Liver (tissue), 7 donors: ENCODE measurements at regions not wholly inside any gene's neighbourhood (a gene's known extent, or its start where the extent isn't known, plus 50 kb on each side); places are given as distances from the start of the nearest gene placed in this dataset.

Experiments
- DNase-seq: peaks from one replicate; pipeline ENCODE4 v3.0.0-alpha.2; 2017; ENCODE audit warnings: low spot score
- H3K27ac ChIP-seq, 2 donors: one replicate each; pipeline ENCODE4 v1.7.0; 2013; ENCODE audit warnings: inconsistent platforms in 2 of 2, low read length in 2 of 2, control low read depth in 1 of 2, low read depth in 1 of 2, mild to moderate bottlenecking in 1 of 2
- H3K27me3 ChIP-seq, 4 donors: one replicate each; pipeline versions ENCODE4 v1.6.1 to v1.7.0; 2013; ENCODE audit warnings: low read length in 3 of 4, inconsistent platforms in 1 of 4, mild to moderate bottlenecking in 1 of 4, moderate library complexity in 1 of 4; ENCODE audit not compliant: control insufficient read depth in 4 of 4, insufficient read depth in 4 of 4
- H3K36me3 ChIP-seq, 4 donors: one replicate each; pipeline versions ENCODE4 v1.6.1 to v1.7.0; 2013; ENCODE audit warnings: low read length in 3 of 4, mild to moderate bottlenecking in 3 of 4, low read depth in 1 of 4, moderate library complexity in 1 of 4; ENCODE audit not compliant: control insufficient read depth in 4 of 4, insufficient read depth in 3 of 4
- H3K4me1 ChIP-seq, 4 donors: one replicate each; pipeline versions ENCODE4 v1.6.1 to v1.7.0; 2013; ENCODE audit warnings: low read length in 3 of 4, mild to moderate bottlenecking in 3 of 4, moderate library complexity in 1 of 4; ENCODE audit not compliant: control insufficient read depth in 4 of 4, insufficient read depth in 4 of 4
- H3K4me3 ChIP-seq, 3 donors: one replicate each; pipeline versions ENCODE4 v1.6.1 to v1.7.0; 2013; ENCODE audit warnings: low read length in 3 of 3, control low read depth in 1 of 3, low read depth in 1 of 3, mild to moderate bottlenecking in 1 of 3
- H3K9ac ChIP-seq, 2 donors: one replicate each; pipeline ENCODE4 v1.7.0; 2013; ENCODE audit warnings: low read length in 2 of 2, mild to moderate bottlenecking in 2 of 2, moderate library complexity in 2 of 2, control low read depth in 1 of 2, low read depth in 1 of 2
- H3K9me3 ChIP-seq, 4 donors: one replicate each; pipeline versions ENCODE4 v1.6.1 to v1.7.0; 2013; ENCODE audit warnings: low read length in 3 of 4; ENCODE audit not compliant: control insufficient read depth in 4 of 4
- FOXA1 ChIP-seq: IDR thresholded peaks from 2 replicates; pipeline ENCODE4 v1.6.1; 2016; ENCODE audit warnings: antibody characterized with exemption
- FOXA2 ChIP-seq: IDR thresholded peaks from 2 replicates; pipeline ENCODE4 v1.6.1; 2016; ENCODE audit warnings: antibody characterized with exemption
- JUND ChIP-seq, 2 donors: IDR thresholded peaks; 2 replicates each; pipeline ENCODE4 v1.6.1; 2016; ENCODE audit warnings: antibody characterized with exemption in 2 of 2
- NR2F2 ChIP-seq: IDR thresholded peaks from 2 replicates; pipeline ENCODE4 v1.6.1; 2016; ENCODE audit warnings: antibody characterized with exemption
- RAD21 ChIP-seq, 2 donors: IDR thresholded peaks; 2 replicates each; pipeline ENCODE4 v1.6.1; 2016; ENCODE audit warnings: antibody characterized with exemption in 2 of 2, mild to moderate bottlenecking in 2 of 2
- RXRA ChIP-seq, 2 donors: IDR thresholded peaks; 2 replicates each; pipeline ENCODE4 v1.6.1; 2017 to 2018; ENCODE audit warnings: antibody characterized with exemption in 2 of 2, mild to moderate bottlenecking in 1 of 2
- YY1 ChIP-seq: IDR thresholded peaks from 2 replicates; pipeline ENCODE4 v1.6.1; 2016; ENCODE audit warnings: antibody characterized with exemption, mild to moderate bottlenecking
- WGBS: extraction: QIAGEN DNeasy Blood & Tissue Kit; methylation state at CpG from one replicate; pipeline ENCODE4 v1.1.7; 2013; 5-methylcytosine and 5-hydroxymethylcytosine counted together
- TF ChIP-seq, protein P1 (sequence below): IDR thresholded peaks from 2 replicates; pipeline ENCODE4 v1.6.1; 2016; ENCODE audit warnings: antibody characterized with exemption
- TF ChIP-seq, protein P2 (sequence below): IDR thresholded peaks from 2 replicates; pipeline ENCODE4 v1.6.1; 2016; ENCODE audit warnings: antibody characterized with exemption
- TF ChIP-seq, protein P3 (sequence below): IDR thresholded peaks from 2 replicates; pipeline ENCODE4 v1.6.1; 2016; ENCODE audit warnings: antibody characterized with exemption, mild to moderate bottlenecking
- donor health status: healthy.
- donor health status: healthy.
- donor health status: healthy.
- donor health status: healthy.

GRCh38 chr9:79480639-79481038, 91.1 kb upstream of the TLE4 start:
- H3K4me3 ChIP-seq: no peak overlapping the region
- H3K36me3 ChIP-seq: no peaks in the 10 kb centered on the region
- DNase-seq: no peak
- no peaks in the 10 kb centered on the region for H3K4me1 ChIP-seq
- H3K27ac ChIP-seq: no peak overlapping the region
- 82% methylated on average over 4 of the region's 4 CpGs for WGBS
- TF ChIP-seq, protein P1, sequence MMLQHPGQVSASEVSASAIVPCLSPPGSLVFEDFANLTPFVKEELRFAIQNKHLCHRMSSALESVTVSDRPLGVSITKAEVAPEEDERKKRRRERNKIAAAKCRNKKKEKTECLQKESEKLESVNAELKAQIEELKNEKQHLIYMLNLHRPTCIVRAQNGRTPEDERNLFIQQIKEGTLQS: no peak
- no peak for TF ChIP-seq YY1
- TF ChIP-seq FOXA1: no peak
- TF ChIP-seq RXRA (IDR thresholded peaks at IDR 0.05): no peak
- TF ChIP-seq, protein P2, sequence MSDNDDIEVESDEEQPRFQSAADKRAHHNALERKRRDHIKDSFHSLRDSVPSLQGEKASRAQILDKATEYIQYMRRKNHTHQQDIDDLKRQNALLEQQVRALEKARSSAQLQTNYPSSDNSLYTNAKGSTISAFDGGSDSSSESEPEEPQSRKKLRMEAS: no peak
- no peak for TF ChIP-seq NR2F2
- TF ChIP-seq FOXA2: no peak
- no peak for TF ChIP-seq JUND (IDR thresholded peaks at IDR 0.05)
- H3K9me3 ChIP-seq: no peaks in the 10 kb centered on the region
- H3K27me3 ChIP-seq: peaks cover 0 to 2% (median 0%) of the 10 kb centered on the region in 4 donors
- no peak overlapping the region for H3K9ac ChIP-seq

GRCh38 chr9:79481846-79482477, 89.8 kb upstream of the TLE4 start:
- Histone ChIP-seq H3K9me3 (no peaks in the 10 kb centered on the region), H3K4me1 (no peaks in the 10 kb centered on the region), H3K36me3 (no peaks in the 10 kb centered on the region), H3K9ac (no peak overlapping the region), H3K4me3 (no peak overlapping the region), H3K27me3 (no peaks in the 10 kb centered on the region), H3K27ac (no peak overlapping the region)
- 75% methylated on average over 5 of the region's 5 CpGs for WGBS
- no peak for DNase-seq
- TF ChIP-seq, protein P1: no peak
- TF ChIP-seq FOXA2 (no peak), FOXA1 (no peak), NR2F2 (no peak)

GRCh38 chr9:79485258-79485657, 86.5 kb upstream of the TLE4 start:
- no peaks in the 10 kb centered on the region for H3K4me1 ChIP-seq
- H3K4me3 ChIP-seq: no peak overlapping the region
- WGBS: 72% methylated on average over 3 of the region's 3 CpGs
- no peaks in the 10 kb centered on the region for H3K36me3 ChIP-seq
- H3K9ac ChIP-seq: no peak overlapping the region
- no peak for DNase-seq
- no peaks in the 10 kb centered on the region for H3K9me3 ChIP-seq
- no peaks in the 10 kb centered on the region for H3K27me3 ChIP-seq
- TF ChIP-seq FOXA1 (no peak), JUND (IDR thresholded peaks at IDR 0.05) (no peak), YY1 (no peak), RAD21 (IDR thresholded peaks at IDR 0.05) (no peak)
- TF ChIP-seq, protein P3, sequence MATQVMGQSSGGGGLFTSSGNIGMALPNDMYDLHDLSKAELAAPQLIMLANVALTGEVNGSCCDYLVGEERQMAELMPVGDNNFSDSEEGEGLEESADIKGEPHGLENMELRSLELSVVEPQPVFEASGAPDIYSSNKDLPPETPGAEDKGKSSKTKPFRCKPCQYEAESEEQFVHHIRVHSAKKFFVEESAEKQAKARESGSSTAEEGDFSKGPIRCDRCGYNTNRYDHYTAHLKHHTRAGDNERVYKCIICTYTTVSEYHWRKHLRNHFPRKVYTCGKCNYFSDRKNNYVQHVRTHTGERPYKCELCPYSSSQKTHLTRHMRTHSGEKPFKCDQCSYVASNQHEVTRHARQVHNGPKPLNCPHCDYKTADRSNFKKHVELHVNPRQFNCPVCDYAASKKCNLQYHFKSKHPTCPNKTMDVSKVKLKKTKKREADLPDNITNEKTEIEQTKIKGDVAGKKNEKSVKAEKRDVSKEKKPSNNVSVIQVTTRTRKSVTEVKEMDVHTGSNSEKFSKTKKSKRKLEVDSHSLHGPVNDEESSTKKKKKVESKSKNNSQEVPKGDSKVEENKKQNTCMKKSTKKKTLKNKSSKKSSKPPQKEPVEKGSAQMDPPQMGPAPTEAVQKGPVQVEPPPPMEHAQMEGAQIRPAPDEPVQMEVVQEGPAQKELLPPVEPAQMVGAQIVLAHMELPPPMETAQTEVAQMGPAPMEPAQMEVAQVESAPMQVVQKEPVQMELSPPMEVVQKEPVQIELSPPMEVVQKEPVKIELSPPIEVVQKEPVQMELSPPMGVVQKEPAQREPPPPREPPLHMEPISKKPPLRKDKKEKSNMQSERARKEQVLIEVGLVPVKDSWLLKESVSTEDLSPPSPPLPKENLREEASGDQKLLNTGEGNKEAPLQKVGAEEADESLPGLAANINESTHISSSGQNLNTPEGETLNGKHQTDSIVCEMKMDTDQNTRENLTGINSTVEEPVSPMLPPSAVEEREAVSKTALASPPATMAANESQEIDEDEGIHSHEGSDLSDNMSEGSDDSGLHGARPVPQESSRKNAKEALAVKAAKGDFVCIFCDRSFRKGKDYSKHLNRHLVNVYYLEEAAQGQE: no peak
- H3K27ac ChIP-seq: no peak overlapping the region
